Adrenal gland (tissue), 9 donors: ENCODE measurements at regions not wholly inside any gene's neighbourhood (a gene's known extent, or its start where the extent isn't known, plus 50 kb on each side); places are given as distances from the start of the nearest gene placed in this dataset.

ENCODE experiments used
- DNase-seq, 7 donors: peaks; one replicate each; pipeline ENCODE4 v3.0.0-alpha.2; 2019 to 2020
- H3K27ac ChIP-seq, 5 donors: fragments of 200-600 bp; sonication (generic) in 4 of 5; 1 replicate in 3 of 5; 2 replicates in 2 of 5; pipeline versions ENCODE4 v1.5.1 to v1.8.0; 2016 to 2020; ENCODE audit warnings: mild to moderate bottlenecking in 1 of 5
- H3K27me3 ChIP-seq: fragments of 200-600 bp; 2 replicates; pipeline ENCODE4 v1.8.0; 2021
- H3K36me3 ChIP-seq, 2 donors: fragments of 200-600 bp; replicated peaks in 1 of 2; 1 replicate in 1 of 2; 2 replicates in 1 of 2; pipeline versions ENCODE4 v1.5.1 to v1.8.0; 2018 to 2022
- H3K4me1 ChIP-seq, 2 donors: fragments of 200-600 bp; replicated peaks in 1 of 2; 1 replicate in 1 of 2; 2 replicates in 1 of 2; pipeline versions ENCODE4 v1.5.1 to v1.8.0; 2018 to 2021
- H3K4me3 ChIP-seq, 4 donors: fragments of 200-600 bp; sonication (generic) in 3 of 4; one replicate each; pipeline ENCODE4 v1.5.1; 2016 to 2018
- H3K9me3 ChIP-seq, 3 donors: fragments of 200-600 bp; sonication (generic) in 1 of 3; replicated peaks in 1 of 3; 1 replicate in 2 of 3; 2 replicates in 1 of 3; pipeline versions ENCODE4 v1.5.1 to v1.8.0; 2016 to 2021
- POLR2A ChIP-seq, 2 donors: fragments of 450-650 bp; IDR thresholded peaks; one replicate each; pipeline ENCODE4 v1.6.1; 2017; ENCODE audit warnings: antibody characterized with exemption in 2 of 2, mild to moderate bottlenecking in 2 of 2, moderate library complexity in 1 of 2
- WGBS, 4 donors: extraction: QIAGEN DNeasy Blood & Tissue Kit in 2 of 4; methylation state at CpG; one replicate each; pipeline versions ENCODE4 v1.1.5 to v1.1.7; 2013 to 2017; 5-methylcytosine and 5-hydroxymethylcytosine counted together
- intact Hi-C, 2 donors: fragments of 100-400 bp; cut with DNase I; formaldehyde crosslinking; loops; one replicate each; pipeline versions ENCODE4 v1.14.1 to v1.15.0; 2022 to 2023
- TF ChIP-seq, protein P1 (sequence below), 6 experiments: fragments of 450-650 bp in 4 of 6; fragments of 200-600 bp in 2 of 6; sonication (generic) in 1 of 6; IDR thresholded peaks; 1 replicate in 5 of 6; 2 replicates in 1 of 6; pipeline versions ENCODE4 v1.5.1 to v1.8.0; 2016 to 2021; ENCODE audit warnings: antibody characterized with exemption in 6 of 6, mild to moderate bottlenecking in 2 of 6, moderate library complexity in 1 of 6
- donor health status: healthy with polysubstance abuse.
- donor health status: Bipolar disorder and iron deficiency.
- donor health status: DM: yes; HTN: yes; CAD: no.
- donor health status: DM: no; HTN: no; CAD: no.
- donor health status: DM: no; HTN: no; CAD: no.

DNA sequence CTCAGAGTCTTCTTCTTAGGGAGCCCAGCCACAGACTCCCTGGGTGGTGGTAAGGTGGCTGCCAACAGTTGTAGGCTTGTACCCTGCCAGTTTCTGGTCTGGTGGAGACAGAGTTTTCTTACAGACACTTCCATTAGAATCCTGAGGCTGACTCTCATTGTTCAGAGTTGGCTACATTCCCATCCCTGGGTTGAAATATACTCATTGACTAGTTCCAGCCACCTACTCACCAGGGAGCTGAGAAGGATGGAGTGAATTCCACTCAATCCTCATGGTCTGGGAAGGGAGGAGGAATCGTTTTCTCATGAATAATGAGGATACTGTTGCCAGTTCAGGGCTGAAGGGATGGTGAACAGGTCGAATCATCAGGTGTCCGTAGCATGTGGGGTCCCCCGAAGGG lies 226.5 kb upstream of the PROK2 start:
- no peaks in the 10 kb centered on the region for H3K36me3 ChIP-seq
- intact Hi-C loops: no loop called here
- TF ChIP-seq, protein P1, sequence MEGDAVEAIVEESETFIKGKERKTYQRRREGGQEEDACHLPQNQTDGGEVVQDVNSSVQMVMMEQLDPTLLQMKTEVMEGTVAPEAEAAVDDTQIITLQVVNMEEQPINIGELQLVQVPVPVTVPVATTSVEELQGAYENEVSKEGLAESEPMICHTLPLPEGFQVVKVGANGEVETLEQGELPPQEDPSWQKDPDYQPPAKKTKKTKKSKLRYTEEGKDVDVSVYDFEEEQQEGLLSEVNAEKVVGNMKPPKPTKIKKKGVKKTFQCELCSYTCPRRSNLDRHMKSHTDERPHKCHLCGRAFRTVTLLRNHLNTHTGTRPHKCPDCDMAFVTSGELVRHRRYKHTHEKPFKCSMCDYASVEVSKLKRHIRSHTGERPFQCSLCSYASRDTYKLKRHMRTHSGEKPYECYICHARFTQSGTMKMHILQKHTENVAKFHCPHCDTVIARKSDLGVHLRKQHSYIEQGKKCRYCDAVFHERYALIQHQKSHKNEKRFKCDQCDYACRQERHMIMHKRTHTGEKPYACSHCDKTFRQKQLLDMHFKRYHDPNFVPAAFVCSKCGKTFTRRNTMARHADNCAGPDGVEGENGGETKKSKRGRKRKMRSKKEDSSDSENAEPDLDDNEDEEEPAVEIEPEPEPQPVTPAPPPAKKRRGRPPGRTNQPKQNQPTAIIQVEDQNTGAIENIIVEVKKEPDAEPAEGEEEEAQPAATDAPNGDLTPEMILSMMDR (IDR thresholded peaks at IDR 0.05): no peak
- TF ChIP-seq POLR2A (IDR thresholded peaks at IDR 0.05): no peak
- H3K9me3 ChIP-seq: no peaks in the 10 kb centered on the region
- H3K27ac ChIP-seq: no peak overlapping the region
- no peak for DNase-seq
- no peaks in the 10 kb centered on the region for H3K4me1 ChIP-seq
- H3K4me3 ChIP-seq: no peak overlapping the region
- no peaks in the 10 kb centered on the region for H3K27me3 ChIP-seq
- WGBS, 4 donors: 78 to 94% (median 84%) methylated on average over 4 of the region's 4 CpGs

DNA sequence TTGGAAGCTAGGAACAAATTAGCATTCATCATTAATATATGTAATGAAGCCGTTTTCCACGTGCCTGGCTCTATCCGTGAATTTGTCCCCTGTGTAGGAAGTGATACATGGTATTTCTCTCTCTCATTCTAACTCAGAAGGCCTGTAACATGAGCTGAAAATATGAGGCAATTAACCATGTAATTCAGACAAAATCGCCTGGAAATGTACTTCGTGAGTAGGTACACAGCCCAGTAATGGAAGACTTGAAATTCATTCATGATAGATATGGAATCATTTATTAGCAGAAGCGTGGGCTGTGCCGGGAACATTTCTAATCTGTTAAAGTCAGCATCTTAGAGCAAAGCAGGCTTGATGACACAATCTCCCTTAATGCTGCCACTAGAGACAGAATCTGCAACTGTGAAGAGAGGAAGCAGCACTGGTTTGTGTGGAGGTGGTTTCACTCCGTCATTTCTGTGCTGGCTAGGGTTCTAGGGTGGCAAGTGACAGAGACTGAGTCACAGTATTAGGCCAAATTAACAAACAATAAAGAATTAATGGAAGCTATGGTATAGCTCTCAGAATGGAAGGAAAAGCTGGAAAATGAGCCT lies 225.0 kb upstream of the PROK2 start:
- Histone ChIP-seq H3K27ac (no peak overlapping the region), H3K4me3 (no peak overlapping the region), H3K9me3 (no peaks in the 10 kb centered on the region), H3K36me3 (no peaks in the 10 kb centered on the region), H3K4me1 (no peaks in the 10 kb centered on the region), H3K27me3 (no peaks in the 10 kb centered on the region)
- intact Hi-C loops: no loop called here
- peak in 2 of 7 donors; percentile 13 to 55 for DNase-seq
- 68 to 76% (median 72%) methylated on average over 8 of the region's 8 CpGs for WGBS, 4 donors
- TF ChIP-seq POLR2A (IDR thresholded peaks at IDR 0.05): no peak
- TF ChIP-seq, protein P1 (IDR thresholded peaks at IDR 0.05): peak in 1 of 6 experiments; percentile 15

DNA sequence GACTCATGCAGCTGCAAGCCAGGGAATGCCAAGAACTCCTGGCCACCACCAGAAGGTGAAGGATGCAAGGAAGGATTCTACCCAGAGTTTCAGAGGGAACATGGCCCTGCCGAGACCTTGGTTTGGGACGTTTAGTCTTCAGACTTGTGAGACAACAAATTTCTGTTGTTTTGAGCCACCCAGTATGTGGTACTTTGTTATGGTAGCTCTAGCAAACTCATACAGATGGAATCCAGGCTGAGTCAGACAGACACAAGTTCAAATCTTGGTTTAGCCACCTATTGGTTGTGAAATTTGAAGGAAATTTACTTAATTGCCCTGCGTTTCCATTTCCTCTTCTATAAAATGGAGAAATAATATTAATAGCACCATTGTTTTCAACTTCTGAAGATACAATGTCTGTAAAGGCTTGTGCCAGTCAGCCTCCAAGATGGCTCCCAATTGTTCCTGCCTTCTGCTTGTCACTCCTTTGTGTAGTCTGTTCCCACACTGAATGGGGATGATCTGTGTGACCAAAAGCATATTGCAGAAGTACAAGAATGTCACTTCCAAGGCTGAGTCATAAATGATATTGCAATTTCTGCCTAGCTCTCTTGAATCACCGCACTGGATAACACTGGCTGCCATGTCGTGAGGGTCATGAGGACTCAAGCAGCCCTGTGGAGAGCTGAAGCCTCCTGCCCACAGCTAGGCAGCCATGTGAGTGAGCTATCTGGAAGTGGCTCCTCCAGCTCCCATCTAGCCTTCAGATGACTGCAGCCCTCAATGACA lies 223.5 kb upstream of the PROK2 start:
- peak in 3 of 7 donors; percentile 17 to 28 (median 20) for DNase-seq
- Histone ChIP-seq H3K27me3 (no peaks in the 10 kb centered on the region), H3K27ac (no peak overlapping the region), H3K36me3 (no peaks in the 10 kb centered on the region), H3K4me1 (no peaks in the 10 kb centered on the region), H3K9me3 (no peaks in the 10 kb centered on the region), H3K4me3 (no peak overlapping the region)
- intact Hi-C loops: no loop called here
- WGBS, 4 donors: 63 to 82% (median 79%) methylated on average over 5 of the region's 5 CpGs
- TF ChIP-seq, protein P1 (IDR thresholded peaks at IDR 0.05): no peak
- TF ChIP-seq POLR2A (IDR thresholded peaks at IDR 0.05): no peak

DNA sequence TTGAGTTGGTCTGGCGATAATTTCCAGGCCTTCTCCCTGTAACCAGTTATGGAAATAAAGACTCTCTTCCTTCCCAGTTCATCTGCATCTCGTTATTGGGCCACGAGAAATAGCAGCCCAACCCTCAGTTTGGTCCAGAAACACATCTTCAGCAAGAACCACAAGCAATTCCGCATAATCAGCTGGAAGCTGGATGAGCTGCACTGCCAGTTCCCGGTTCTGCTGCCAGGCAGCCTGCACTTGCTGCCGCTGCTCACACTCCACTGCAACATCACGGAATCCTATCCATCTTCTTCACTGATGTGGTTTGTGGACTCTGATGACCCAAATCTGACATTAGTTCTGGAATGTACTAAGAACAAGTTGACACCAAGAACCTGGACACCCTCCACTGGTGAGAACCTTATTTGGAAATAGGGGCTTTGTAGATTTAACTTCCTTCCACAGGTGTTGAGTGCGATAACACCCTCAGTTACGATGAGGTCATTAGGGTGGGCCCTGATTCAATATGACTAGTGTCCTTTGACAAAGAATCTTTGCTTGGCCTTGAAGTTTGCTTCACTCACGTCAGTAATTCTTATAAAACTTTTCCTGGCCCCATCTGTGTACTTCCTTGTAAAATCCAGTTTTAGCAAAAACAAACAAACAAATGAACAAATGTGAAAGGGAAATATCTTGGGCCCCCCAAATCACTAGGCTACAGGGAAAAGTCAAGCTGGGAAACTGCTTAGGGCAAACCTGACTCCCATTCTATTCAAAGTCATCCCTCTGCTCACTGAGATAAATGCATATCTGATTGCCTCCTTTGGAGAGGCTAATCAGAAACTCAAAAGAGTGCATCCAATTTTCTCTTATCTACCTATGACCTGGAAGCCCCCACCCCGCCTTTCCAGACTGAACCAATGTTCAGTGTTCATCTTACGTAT lies 221.9 kb upstream of the PROK2 start:
- Histone ChIP-seq H3K27me3 (no peaks in the 10 kb centered on the region), H3K4me1 (no peaks in the 10 kb centered on the region), H3K27ac (no peak overlapping the region), H3K9me3 (no peaks in the 10 kb centered on the region), H3K4me3 (no peak overlapping the region), H3K36me3 (no peaks in the 10 kb centered on the region)
- DNase-seq: no peak
- 90 to 93% (median 91%) methylated on average over 12 of the region's 12 CpGs for WGBS, 4 donors
- intact Hi-C loops: no loop called here
- TF ChIP-seq, protein P1 (IDR thresholded peaks at IDR 0.05): no peak
- TF ChIP-seq POLR2A (IDR thresholded peaks at IDR 0.05): no peak
